ENCODE measurements at regions not wholly inside any gene's neighbourhood (a gene's known extent, or its start where the extent isn't known, plus 50 kb on each side); places are given as distances from the start of the nearest gene placed in this dataset.

DNA sequence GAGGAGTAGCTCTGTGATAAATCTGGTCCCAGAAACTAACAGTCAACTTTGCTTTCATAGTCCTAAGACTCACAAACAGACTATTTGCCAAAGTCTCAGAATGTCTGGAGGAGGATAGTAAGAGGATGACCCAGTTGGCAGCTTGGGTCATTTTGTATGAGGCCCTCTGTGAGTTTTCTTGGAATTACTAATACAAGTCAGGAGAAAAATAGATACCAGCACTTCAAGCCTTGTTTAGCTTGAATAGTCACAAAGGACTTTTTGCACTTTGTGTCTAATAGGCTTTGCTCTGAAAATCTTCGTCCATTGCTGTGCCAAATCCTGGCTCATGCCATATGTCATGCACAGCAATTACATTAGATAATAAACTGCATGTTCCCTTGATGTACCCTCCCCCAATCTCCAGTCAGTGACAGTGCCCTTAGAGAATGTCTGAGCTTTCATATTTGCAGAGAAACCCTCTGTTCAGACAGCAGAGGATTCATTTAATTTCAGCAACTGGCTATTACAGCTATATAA, 612.8 kb downstream of the CSNK1G3 start:
- WGBS: 68% methylated on average over 1 of the region's 1 CpG
- DNase-seq (ENCODE audit: low spot score in 2 of 2): no peak
- H3K36me3 ChIP-seq: no peaks in the 10 kb centered on the region

DNA sequence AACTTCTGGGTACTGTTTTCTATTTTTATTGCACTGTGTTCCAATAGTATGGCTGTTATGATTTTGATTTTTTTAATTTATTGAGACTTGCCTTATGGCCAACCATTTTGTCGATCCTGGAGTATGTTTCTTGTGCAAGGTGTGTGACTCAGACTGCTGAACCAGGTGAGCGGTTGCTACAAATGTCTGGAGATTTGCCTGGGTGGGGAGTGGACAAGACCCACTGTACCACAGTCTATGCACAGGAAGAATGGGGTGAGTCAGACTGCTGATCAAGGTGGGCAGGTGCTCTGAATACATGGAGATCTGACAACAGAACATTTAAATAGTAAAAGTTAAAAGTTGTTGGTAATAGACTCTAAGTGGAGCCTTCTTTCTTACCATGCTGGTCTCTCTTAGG, 609.2 kb downstream of the CSNK1G3 start:
- no peaks in the 10 kb centered on the region for H3K36me3 ChIP-seq
- H3K27me3 ChIP-seq: no peaks in the 10 kb centered on the region
- H3K9me3 ChIP-seq: no peaks in the 10 kb centered on the region
- WGBS: 91% methylated on average over 2 of the region's 2 CpGs
- TF ChIP-seq EP300 (IDR thresholded peaks at IDR 0.05) (no peak), POLR2A (IDR thresholded peaks at IDR 0.05) (no peak), POLR2AphosphoS5 (IDR thresholded peaks at IDR 0.05) (no peak)
- TF ChIP-seq, protein P1, sequence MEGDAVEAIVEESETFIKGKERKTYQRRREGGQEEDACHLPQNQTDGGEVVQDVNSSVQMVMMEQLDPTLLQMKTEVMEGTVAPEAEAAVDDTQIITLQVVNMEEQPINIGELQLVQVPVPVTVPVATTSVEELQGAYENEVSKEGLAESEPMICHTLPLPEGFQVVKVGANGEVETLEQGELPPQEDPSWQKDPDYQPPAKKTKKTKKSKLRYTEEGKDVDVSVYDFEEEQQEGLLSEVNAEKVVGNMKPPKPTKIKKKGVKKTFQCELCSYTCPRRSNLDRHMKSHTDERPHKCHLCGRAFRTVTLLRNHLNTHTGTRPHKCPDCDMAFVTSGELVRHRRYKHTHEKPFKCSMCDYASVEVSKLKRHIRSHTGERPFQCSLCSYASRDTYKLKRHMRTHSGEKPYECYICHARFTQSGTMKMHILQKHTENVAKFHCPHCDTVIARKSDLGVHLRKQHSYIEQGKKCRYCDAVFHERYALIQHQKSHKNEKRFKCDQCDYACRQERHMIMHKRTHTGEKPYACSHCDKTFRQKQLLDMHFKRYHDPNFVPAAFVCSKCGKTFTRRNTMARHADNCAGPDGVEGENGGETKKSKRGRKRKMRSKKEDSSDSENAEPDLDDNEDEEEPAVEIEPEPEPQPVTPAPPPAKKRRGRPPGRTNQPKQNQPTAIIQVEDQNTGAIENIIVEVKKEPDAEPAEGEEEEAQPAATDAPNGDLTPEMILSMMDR (IDR thresholded peaks at IDR 0.05): no peak
- no peak overlapping the region for H3K4me3 ChIP-seq
- peaks cover 4% of the 10 kb centered on the region for H3K4me1 ChIP-seq
- no peak overlapping the region for H3K27ac ChIP-seq
- DNase-seq (ENCODE audit: low spot score in 2 of 2): no peak

More for the DNA sequence above, 612.8 kb downstream of the CSNK1G3 start:
- Histone ChIP-seq H3K27me3 (no peaks in the 10 kb centered on the region), H3K27ac (no peak overlapping the region), H3K4me1 (peaks cover 15% of the 10 kb centered on the region), H3K4me3 (no peak overlapping the region), H3K9me3 (no peaks in the 10 kb centered on the region)
- TF ChIP-seq, protein P1 (IDR thresholded peaks at IDR 0.05): no peak
- no peak for TF ChIP-seq POLR2A (IDR thresholded peaks at IDR 0.05)
- TF ChIP-seq EP300 (IDR thresholded peaks at IDR 0.05): no peak
- no peak for TF ChIP-seq POLR2AphosphoS5 (IDR thresholded peaks at IDR 0.05)

DNA sequence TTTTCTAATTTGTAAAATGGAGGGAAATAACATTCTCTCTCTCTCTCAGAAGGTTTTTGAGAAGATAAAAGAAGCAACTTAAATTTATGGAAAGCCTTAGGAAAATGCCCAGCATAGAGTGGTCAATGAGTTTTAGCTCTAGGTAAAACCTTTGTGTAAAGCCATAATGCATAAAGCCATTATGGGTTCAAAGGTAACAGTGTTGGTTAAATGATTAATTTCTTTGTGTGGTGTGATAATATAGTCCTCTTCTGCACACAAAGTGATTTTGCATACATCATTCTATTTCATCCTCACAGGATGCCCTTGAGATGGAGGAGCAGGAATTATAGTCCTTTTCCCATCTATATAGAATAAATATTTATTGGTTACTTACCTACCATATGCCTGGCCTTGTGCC, 602.9 kb downstream of the CSNK1G3 start:
- H3K4me3 ChIP-seq: no peak overlapping the region
- H3K27me3 ChIP-seq: no peaks in the 10 kb centered on the region
- H3K9me3 ChIP-seq: no peaks in the 10 kb centered on the region
- H3K36me3 ChIP-seq: no peaks in the 10 kb centered on the region
- DNase-seq (ENCODE audit: low spot score in 2 of 2): no peak
- TF ChIP-seq POLR2A (IDR thresholded peaks at IDR 0.05) (no peak), POLR2AphosphoS5 (IDR thresholded peaks at IDR 0.05) (no peak), EP300 (IDR thresholded peaks at IDR 0.05) (no peak)
- TF ChIP-seq, protein P1 (IDR thresholded peaks at IDR 0.05): no peak
- H3K4me1 ChIP-seq: no peaks in the 10 kb centered on the region
- no peak overlapping the region for H3K27ac ChIP-seq

DNA sequence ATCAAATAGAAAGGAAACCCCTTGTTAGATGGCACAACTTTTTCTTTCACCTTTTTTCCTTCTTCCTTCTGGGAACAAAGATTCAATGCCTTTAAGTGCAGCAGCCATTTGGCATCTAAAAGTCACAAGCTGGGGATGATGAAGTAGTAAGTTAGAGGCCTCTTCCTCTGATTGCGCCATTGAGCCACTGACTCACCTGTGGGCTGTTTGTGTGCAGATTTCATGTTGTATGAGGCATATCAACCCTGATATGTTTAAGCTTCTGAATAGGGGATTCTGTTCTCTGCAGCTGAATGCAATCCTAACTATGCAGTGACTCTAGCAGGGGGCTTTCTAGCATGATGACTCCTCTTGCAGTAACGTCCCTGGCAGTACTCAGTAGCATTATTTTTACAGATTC, 599.9 kb downstream of the CSNK1G3 start:
- Histone ChIP-seq H3K9me3 (no peaks in the 10 kb centered on the region), H3K36me3 (no peaks in the 10 kb centered on the region), H3K4me1 (no peaks in the 10 kb centered on the region), H3K27ac (no peak overlapping the region), H3K27me3 (no peaks in the 10 kb centered on the region), H3K4me3 (no peak overlapping the region)
- TF ChIP-seq, protein P1 (IDR thresholded peaks at IDR 0.05): no peak
- TF ChIP-seq POLR2AphosphoS5 (IDR thresholded peaks at IDR 0.05) (no peak), EP300 (IDR thresholded peaks at IDR 0.05) (no peak), POLR2A (IDR thresholded peaks at IDR 0.05) (no peak)
- WGBS: 98% methylated on average over 2 of the region's 2 CpGs
- no peak for DNase-seq (ENCODE audit: low spot score in 2 of 2)

DNA sequence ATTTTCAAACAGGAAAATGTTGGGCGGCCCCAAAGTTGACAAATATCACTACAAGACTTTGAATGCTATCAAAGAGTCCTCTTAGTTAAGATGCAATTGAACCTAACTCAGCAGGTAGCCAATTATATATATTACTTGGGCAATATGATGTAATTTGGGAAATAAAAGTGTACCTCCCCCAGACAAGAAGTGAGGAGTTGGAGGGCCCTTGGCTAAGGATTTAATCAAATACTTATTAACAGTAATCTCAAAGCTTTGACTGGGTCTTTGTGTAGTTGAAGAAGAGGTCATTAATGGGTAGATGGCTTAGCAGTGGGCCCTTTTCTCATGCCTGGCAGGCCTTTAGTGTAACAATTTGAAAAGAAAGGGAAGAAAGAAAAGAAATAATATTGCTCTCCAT, 599.0 kb downstream of the CSNK1G3 start:
- no peak for DNase-seq (ENCODE audit: low spot score in 2 of 2)
- H3K4me3 ChIP-seq: no peak overlapping the region
- 96% methylated on average over 1 of the region's 1 CpG for WGBS
- no peak overlapping the region for H3K27ac ChIP-seq
- no peak for TF ChIP-seq POLR2AphosphoS5 (IDR thresholded peaks at IDR 0.05)
- TF ChIP-seq, protein P1 (IDR thresholded peaks at IDR 0.05): no peak
- no peak for TF ChIP-seq POLR2A (IDR thresholded peaks at IDR 0.05)
- no peak for TF ChIP-seq EP300 (IDR thresholded peaks at IDR 0.05)
- no peaks in the 10 kb centered on the region for H3K4me1 ChIP-seq
- no peaks in the 10 kb centered on the region for H3K9me3 ChIP-seq
- no peaks in the 10 kb centered on the region for H3K36me3 ChIP-seq
- no peaks in the 10 kb centered on the region for H3K27me3 ChIP-seq
